ENCODE measurements at regions not wholly inside any gene's neighbourhood (a gene's known extent, or its start where the extent isn't known, plus 50 kb on each side); places are given as distances from the start of the nearest gene placed in this dataset.

DNA sequence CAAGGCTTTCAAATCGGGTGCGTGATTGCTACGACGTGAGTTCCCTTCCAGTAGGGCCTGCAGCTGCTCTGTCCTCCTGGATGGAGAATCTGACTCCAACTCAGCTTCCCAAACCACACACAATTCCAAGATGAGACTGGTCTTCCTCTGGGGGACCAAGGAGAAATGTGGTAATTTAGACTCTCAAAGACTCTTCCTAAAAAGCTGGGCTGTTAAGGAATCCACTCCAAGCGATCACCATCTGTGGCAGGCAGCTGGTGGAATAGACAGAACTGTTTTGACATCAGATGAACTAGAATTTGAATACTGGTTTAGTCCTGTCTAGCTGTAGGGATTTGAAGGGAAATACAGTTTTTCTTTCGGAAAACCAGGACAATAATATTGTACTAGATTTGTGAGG lies 130.7 kb upstream of the KLF4 start:
- Mint-ChIP-seq H3K36me3 (no peaks in the 10 kb centered on the region), H3K27ac (no peak overlapping the region), H3K4me1 (peaks cover 27% of the 10 kb centered on the region), H3K27me3 (ENCODE audit: low read depth in 3 of 3) (no peaks in the 10 kb centered on the region), H3K4me3 (no peak overlapping the region), H3K9me3 (peaks cover 0 to 1% (median 0%) of the 10 kb centered on the region in 7 donors)
- no peak overlapping the region for H3K4me2 ChIP-seq (replicated peaks; ENCODE audit: extremely low read depth, low read length, poor library complexity, severe bottlenecking)
- no peak overlapping the region for H2AFZ ChIP-seq (ENCODE audit: insufficient read depth, low read depth, low read length, poor library complexity, severe bottlenecking)
- no peaks in the 10 kb centered on the region for H4K20me1 ChIP-seq (ENCODE audit: insufficient read depth, low read length)
- TF ChIP-seq, protein P1, sequence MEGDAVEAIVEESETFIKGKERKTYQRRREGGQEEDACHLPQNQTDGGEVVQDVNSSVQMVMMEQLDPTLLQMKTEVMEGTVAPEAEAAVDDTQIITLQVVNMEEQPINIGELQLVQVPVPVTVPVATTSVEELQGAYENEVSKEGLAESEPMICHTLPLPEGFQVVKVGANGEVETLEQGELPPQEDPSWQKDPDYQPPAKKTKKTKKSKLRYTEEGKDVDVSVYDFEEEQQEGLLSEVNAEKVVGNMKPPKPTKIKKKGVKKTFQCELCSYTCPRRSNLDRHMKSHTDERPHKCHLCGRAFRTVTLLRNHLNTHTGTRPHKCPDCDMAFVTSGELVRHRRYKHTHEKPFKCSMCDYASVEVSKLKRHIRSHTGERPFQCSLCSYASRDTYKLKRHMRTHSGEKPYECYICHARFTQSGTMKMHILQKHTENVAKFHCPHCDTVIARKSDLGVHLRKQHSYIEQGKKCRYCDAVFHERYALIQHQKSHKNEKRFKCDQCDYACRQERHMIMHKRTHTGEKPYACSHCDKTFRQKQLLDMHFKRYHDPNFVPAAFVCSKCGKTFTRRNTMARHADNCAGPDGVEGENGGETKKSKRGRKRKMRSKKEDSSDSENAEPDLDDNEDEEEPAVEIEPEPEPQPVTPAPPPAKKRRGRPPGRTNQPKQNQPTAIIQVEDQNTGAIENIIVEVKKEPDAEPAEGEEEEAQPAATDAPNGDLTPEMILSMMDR (IDR thresholded peaks at IDR 0.05) = no peak
- 100% methylated on average over 4 of the region's 6 CpGs for WGBS (ENCODE audit: insufficient coverage)
- no peak for DNase-seq
- no peak overlapping the region for H3K27ac ChIP-seq (ENCODE audit: low read depth in 1 of 2, low read length in 2 of 2)
- no peaks in the 10 kb centered on the region for H3K27me3 ChIP-seq (ENCODE audit: control insufficient read depth in 2 of 2, insufficient read depth in 2 of 2, low read length in 2 of 2)
- intact Hi-C loops (cut with micrococcal nuclease) = no loop called here
- H3K79me2 ChIP-seq (ENCODE audit: insufficient read depth, low read length) = no peaks in the 10 kb centered on the region
- no peak overlapping the region for H3K9ac ChIP-seq (ENCODE audit: insufficient read depth, low read length, poor library complexity, severe bottlenecking)
- peaks cover 25 to 30% of the 10 kb centered on the region in 2 donors for H3K4me1 ChIP-seq (ENCODE audit: control insufficient read depth in 1 of 2, insufficient read depth in 2 of 2, low read length in 2 of 2)
- H3K9me3 ChIP-seq (replicated peaks in 1 of 2; ENCODE audit: control insufficient read depth in 1 of 2, insufficient read depth in 1 of 2, low read length in 2 of 2) = no peaks in the 10 kb centered on the region
- H3K36me3 ChIP-seq (replicated peaks in 1 of 2; ENCODE audit: control insufficient read depth in 1 of 2, insufficient read depth in 2 of 2, low read length in 2 of 2) = no peaks in the 10 kb centered on the region
- H3K4me3 ChIP-seq (replicated peaks in 1 of 3; ENCODE audit: low read depth in 2 of 3, low read length in 3 of 3) = no peak overlapping the region

DNA sequence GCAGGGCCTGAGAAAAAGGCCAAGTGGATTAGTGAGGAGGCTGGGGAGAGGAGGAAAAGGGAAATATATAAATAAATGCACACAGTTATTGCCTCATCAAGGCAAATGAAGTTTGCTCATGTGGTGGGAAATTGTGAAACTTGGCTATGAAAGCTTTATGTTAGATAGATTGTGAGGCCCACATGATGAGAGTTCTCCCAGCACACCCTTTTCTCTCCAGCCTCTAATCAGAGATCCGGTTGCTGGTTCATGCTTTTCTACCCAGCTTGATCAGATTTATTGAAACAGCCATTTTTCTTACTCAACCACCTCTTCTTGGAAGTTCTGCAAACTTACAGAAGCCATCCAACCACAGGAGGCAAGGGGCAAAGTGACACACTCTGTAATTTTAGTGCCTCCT lies 125.8 kb upstream of the KLF4 start:
- peaks cover 70 to 78% of the 10 kb centered on the region in 2 donors for H3K4me1 ChIP-seq (ENCODE audit: control insufficient read depth in 1 of 2, insufficient read depth in 2 of 2, low read length in 2 of 2)
- peak overlapping the region; percentile 91 to 94 for H3K27ac ChIP-seq (ENCODE audit: low read depth in 1 of 2, low read length in 2 of 2)
- Mint-ChIP-seq H3K9me3 (no peaks in the 10 kb centered on the region), H3K27me3 (ENCODE audit: low read depth in 3 of 3) (peaks cover 0 to 3% (median 0%) of the 10 kb centered on the region in 3 donors), H3K27ac (peak overlapping the region; percentile 89 to 97 (median 95)), H3K4me3 (peak overlapping the region; percentile 20 to 60), H3K36me3 (peaks cover 0 to 2% of the 10 kb centered on the region in 2 donors), H3K4me1 (peaks cover 75% of the 10 kb centered on the region)
- intact Hi-C loops (cut with micrococcal nuclease) = loop anchor here (10.0 kb wide), 2 partner anchors 59 to 71 kb away; no protein-coding TSS in a partner anchor
- 0% methylated on average over 1 of the region's 1 CpG for WGBS (ENCODE audit: insufficient coverage)
- no peaks in the 10 kb centered on the region for H3K9me3 ChIP-seq (replicated peaks in 1 of 2; ENCODE audit: control insufficient read depth in 1 of 2, insufficient read depth in 1 of 2, low read length in 2 of 2)
- no peaks in the 10 kb centered on the region for H3K36me3 ChIP-seq (replicated peaks in 1 of 2; ENCODE audit: control insufficient read depth in 1 of 2, insufficient read depth in 2 of 2, low read length in 2 of 2)
- no peaks in the 10 kb centered on the region for H4K20me1 ChIP-seq (ENCODE audit: insufficient read depth, low read length)
- peak overlapping the region; percentile 63 for H3K4me2 ChIP-seq (replicated peaks; ENCODE audit: extremely low read depth, low read length, poor library complexity, severe bottlenecking)
- TF ChIP-seq, protein P1 (IDR thresholded peaks at IDR 0.05) = no peak
- H3K79me2 ChIP-seq (ENCODE audit: insufficient read depth, low read length) = no peaks in the 10 kb centered on the region
- H2AFZ ChIP-seq (ENCODE audit: insufficient read depth, low read depth, low read length, poor library complexity, severe bottlenecking) = peak overlapping the region; percentile 60
- peak overlapping the region in 1 of 3 experiments; percentile 61 for H3K4me3 ChIP-seq (replicated peaks in 1 of 3; ENCODE audit: low read depth in 2 of 3, low read length in 3 of 3)
- peak; percentile 81 to 92 (median 82) for DNase-seq
- H3K27me3 ChIP-seq (ENCODE audit: control insufficient read depth in 2 of 2, insufficient read depth in 2 of 2, low read length in 2 of 2) = no peaks in the 10 kb centered on the region
- H3K9ac ChIP-seq (ENCODE audit: insufficient read depth, low read length, poor library complexity, severe bottlenecking) = no peak overlapping the region

Data from CD14-positive monocyte (primary cell).